Keratinocyte (primary cell): ENCODE measurements at regions not wholly inside any gene's neighbourhood (a gene's known extent, or its start where the extent isn't known, plus 50 kb on each side); places are given as distances from the start of the nearest gene placed in this dataset.

Experiments
- DNase-seq: peaks from one replicate; pipeline ENCODE4 v3.0.0-alpha.2; 2011; ENCODE audit warnings: low read depth, missing footprints, low spot score
- FAIRE-seq: peaks from 2 replicates; lab custom pipeline; 2011; peaks lifted over from hg19 to GRCh38; lab: Jason Lieb, UNC
- H2AFZ ChIP-seq: 2 replicates; pipeline ENCODE4 v1.6.0; 2012; ENCODE audit warnings: low read length, control low read depth, inconsistent platforms; ENCODE audit not compliant: control insufficient read depth
- H3K27ac ChIP-seq: 2 replicates; pipeline ENCODE4 v1.5.1; 2011; ENCODE audit warnings: low read length; ENCODE audit not compliant: control insufficient read depth, insufficient read depth
- H3K27me3 ChIP-seq: 3 replicates; pipeline ENCODE4 v1.6.0; 2011; ENCODE audit warnings: low read length; ENCODE audit not compliant: control insufficient read depth, insufficient read depth; ENCODE audit errors: extremely low read depth
- H3K36me3 ChIP-seq, 2 experiments: 2 replicates in 1 of 2; 3 replicates in 1 of 2; pipeline ENCODE4 v1.5.1; 2011; ENCODE audit warnings: low read length in 2 of 2, mild to moderate bottlenecking in 1 of 2; ENCODE audit not compliant: control insufficient read depth in 2 of 2, insufficient read depth in 2 of 2; ENCODE audit errors: extremely low read depth in 1 of 2
- H3K4me1 ChIP-seq: 3 replicates; pipeline ENCODE4 v1.5.1; 2011; ENCODE audit warnings: low read length; ENCODE audit not compliant: control insufficient read depth, insufficient read depth; ENCODE audit errors: extremely low read depth
- H3K4me2 ChIP-seq: 3 replicates; pipeline ENCODE4 v1.6.0; 2011; ENCODE audit warnings: low read depth, low read length; ENCODE audit not compliant: control insufficient read depth, insufficient read depth; ENCODE audit errors: extremely low read depth
- H3K4me3 ChIP-seq, 3 experiments: fragments of 200-600 bp in 1 of 3; sonication (generic) in 1 of 3; 2 replicates in 2 of 3; 3 replicates in 1 of 3; pipeline ENCODE4 v1.5.1; 2011 to 2016; ENCODE audit warnings: low read length in 3 of 3, mild to moderate bottlenecking in 3 of 3, control low read depth in 2 of 3, inconsistent platforms in 1 of 3, low read depth in 1 of 3, mixed read lengths in 1 of 3, mixed run types in 1 of 3, moderate library complexity in 1 of 3; ENCODE audit not compliant: control insufficient read depth in 2 of 3, insufficient read depth in 2 of 3; ENCODE audit errors: extremely low read depth in 1 of 3
- H3K79me2 ChIP-seq: 2 replicates; pipeline ENCODE4 v1.6.0; 2012; ENCODE audit warnings: low read length; ENCODE audit not compliant: control insufficient read depth, insufficient read depth
- H3K9ac ChIP-seq: 3 replicates; pipeline ENCODE4 v1.6.0; 2011; ENCODE audit warnings: low read length; ENCODE audit not compliant: control insufficient read depth, insufficient read depth; ENCODE audit errors: extremely low read depth
- H3K9me1 ChIP-seq: 3 replicates; pipeline ENCODE4 v1.6.0; 2011; ENCODE audit warnings: low read length; ENCODE audit not compliant: control insufficient read depth, insufficient read depth; ENCODE audit errors: extremely low read depth
- H3K9me3 ChIP-seq: 2 replicates; pipeline ENCODE4 v1.5.1; 2012; ENCODE audit warnings: low read depth, low read length; ENCODE audit not compliant: control insufficient read depth
- H4K20me1 ChIP-seq: 3 replicates; pipeline ENCODE4 v1.6.0; 2011; ENCODE audit warnings: low read length; ENCODE audit not compliant: control insufficient read depth, insufficient read depth; ENCODE audit errors: extremely low read depth
- EZH2 ChIP-seq: IDR thresholded peaks from one replicate; pipeline ENCODE4 v1.6.1; 2012; ENCODE audit warnings: inconsistent platforms, mild to moderate bottlenecking, low read length, moderate library complexity
- dilution Hi-C: fragments of 300-500 bp; cut with MboI; formaldehyde crosslinking; loops from one replicate; pipeline ENCODE4 v1.7.0; 2020; ENCODE audit warnings: low sequenced_read_pairs; ENCODE audit not compliant: extremely low pct_ligation_motif_present
- TF ChIP-seq, protein P1 (sequence below), 3 experiments: IDR thresholded peaks in 1 of 3; conservative IDR thresholded peaks in 1 of 3; optimal IDR thresholded peaks in 1 of 3; 2 replicates in 2 of 3; 3 replicates in 1 of 3; pipeline versions ENCODE3 to v1.5.1; 2011; ENCODE audit warnings: low read length in 3 of 3, mild to moderate bottlenecking in 3 of 3, moderate library complexity in 2 of 3, control low read depth in 1 of 3, inconsistent platforms in 1 of 3; ENCODE audit not compliant: insufficient read depth in 2 of 3; ENCODE audit errors: extremely low read depth in 1 of 3

GRCh38 chr11:127182586-127183203 is 182.1 kb upstream of the KIRREL3 start:
- Histone ChIP-seq H3K79me2 (no peaks in the 10 kb centered on the region), H3K36me3 (no peaks in the 10 kb centered on the region), H3K27ac (no peak overlapping the region), H3K4me2 (no peak overlapping the region), H3K9me1 (no peaks in the 10 kb centered on the region), H3K9ac (no peak overlapping the region), H4K20me1 (no peaks in the 10 kb centered on the region), H3K27me3 (no peaks in the 10 kb centered on the region), H3K4me1 (no peaks in the 10 kb centered on the region), H3K4me3 (no peak overlapping the region), H3K9me3 (no peaks in the 10 kb centered on the region), H2AFZ (no peak overlapping the region)
- dilution Hi-C loops = no loop called here
- DNase-seq (no peak), FAIRE-seq (no peak)
- TF ChIP-seq, protein P1, sequence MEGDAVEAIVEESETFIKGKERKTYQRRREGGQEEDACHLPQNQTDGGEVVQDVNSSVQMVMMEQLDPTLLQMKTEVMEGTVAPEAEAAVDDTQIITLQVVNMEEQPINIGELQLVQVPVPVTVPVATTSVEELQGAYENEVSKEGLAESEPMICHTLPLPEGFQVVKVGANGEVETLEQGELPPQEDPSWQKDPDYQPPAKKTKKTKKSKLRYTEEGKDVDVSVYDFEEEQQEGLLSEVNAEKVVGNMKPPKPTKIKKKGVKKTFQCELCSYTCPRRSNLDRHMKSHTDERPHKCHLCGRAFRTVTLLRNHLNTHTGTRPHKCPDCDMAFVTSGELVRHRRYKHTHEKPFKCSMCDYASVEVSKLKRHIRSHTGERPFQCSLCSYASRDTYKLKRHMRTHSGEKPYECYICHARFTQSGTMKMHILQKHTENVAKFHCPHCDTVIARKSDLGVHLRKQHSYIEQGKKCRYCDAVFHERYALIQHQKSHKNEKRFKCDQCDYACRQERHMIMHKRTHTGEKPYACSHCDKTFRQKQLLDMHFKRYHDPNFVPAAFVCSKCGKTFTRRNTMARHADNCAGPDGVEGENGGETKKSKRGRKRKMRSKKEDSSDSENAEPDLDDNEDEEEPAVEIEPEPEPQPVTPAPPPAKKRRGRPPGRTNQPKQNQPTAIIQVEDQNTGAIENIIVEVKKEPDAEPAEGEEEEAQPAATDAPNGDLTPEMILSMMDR (optimal IDR thresholded peaks at IDR 0.05 in 1 of 3, IDR thresholded peaks at IDR 0.05 in 1 of 3, conservative IDR thresholded peaks at IDR 0.05 in 1 of 3; ENCODE audit: extremely low read depth in 1 of 3, insufficient read depth in 2 of 3, low read length in 3 of 3) = no peak
- TF ChIP-seq EZH2 = no peak

DNA sequence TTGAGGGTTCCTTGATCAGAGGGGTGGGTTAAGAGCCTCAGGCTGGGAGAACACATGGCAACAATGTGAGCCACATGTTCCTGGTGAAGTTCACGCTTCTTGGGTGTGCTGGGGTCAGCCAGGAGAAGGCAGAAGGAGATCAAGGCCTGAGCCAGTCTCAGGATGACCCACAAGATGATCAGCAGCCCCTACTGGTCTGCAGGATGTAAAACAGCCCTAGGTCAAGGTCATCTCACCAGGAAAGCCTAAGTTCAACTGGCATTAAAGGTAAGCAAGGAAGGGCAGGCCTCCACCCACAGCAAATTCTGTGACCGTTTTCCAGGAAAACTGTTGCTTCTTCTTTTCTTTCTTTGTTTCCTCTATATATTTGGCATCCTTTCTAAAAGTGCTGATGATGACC is 156.7 kb upstream of the KIRREL3 start:
- H3K4me2 ChIP-seq = no peak overlapping the region
- H3K9me1 ChIP-seq = no peaks in the 10 kb centered on the region
- no peak overlapping the region for H3K4me3 ChIP-seq
- H3K4me1 ChIP-seq = no peaks in the 10 kb centered on the region
- no peak overlapping the region for H3K9ac ChIP-seq
- no peak overlapping the region for H3K27ac ChIP-seq
- TF ChIP-seq, protein P1 (optimal IDR thresholded peaks at IDR 0.05 in 1 of 3, IDR thresholded peaks at IDR 0.05 in 1 of 3, conservative IDR thresholded peaks at IDR 0.05 in 1 of 3; ENCODE audit: extremely low read depth in 1 of 3, insufficient read depth in 2 of 3, low read length in 3 of 3) = no peak
- no peaks in the 10 kb centered on the region for H4K20me1 ChIP-seq
- dilution Hi-C loops = no loop called here
- no peaks in the 10 kb centered on the region for H3K9me3 ChIP-seq
- H2AFZ ChIP-seq = no peak overlapping the region
- no peak for DNase-seq
- H3K79me2 ChIP-seq = no peaks in the 10 kb centered on the region
- H3K27me3 ChIP-seq = no peaks in the 10 kb centered on the region
- FAIRE-seq = no peak
- H3K36me3 ChIP-seq = no peaks in the 10 kb centered on the region
